Stimulated activated CD4-positive, alpha-beta T cell treated with anti-CD3 and anti-CD28 coated beads, Interleukin-1b, Interleukin-23, amount 100 ng/mL, for 48 hours (primary cell): ENCODE measurements at regions not wholly inside any gene's neighbourhood (a gene's known extent, or its start where the extent isn't known, plus 50 kb on each side); places are given as distances from the start of the nearest gene placed in this dataset.

ENCODE experiments used
- DNase-seq: peaks from one replicate; pipeline ENCODE4 v3.0.0-alpha.2; 2020

- DNase-seq = no peak
These were observed 261.4 kb upstream of the ZP4 start for GRCh38 chr1:238152119-238152518.

- no peak for DNase-seq
These were observed 252.3 kb upstream of the ZP4 start for GRCh38 chr1:238143038-238143437.

GRCh38 chr1:238141353-238141752 is 250.6 kb upstream of the ZP4 start:
- DNase-seq = no peak

GRCh38 chr1:238139713-238140112 is 249.0 kb upstream of the ZP4 start:
- DNase-seq = no peak

- no peak for DNase-seq
These were observed 247.4 kb upstream of the ZP4 start for GRCh38 chr1:238138059-238138626.

GRCh38 chr1:238135708-238136664 is 245.3 kb upstream of the ZP4 start:
- no peak for DNase-seq

GRCh38 chr1:238129677-238130076 is 239.0 kb upstream of the ZP4 start:
- DNase-seq = no peak

- no peak for DNase-seq
These were observed 232.5 kb upstream of the ZP4 start for GRCh38 chr1:238123201-238123600.

- no peak for DNase-seq
These were observed 229.1 kb upstream of the ZP4 start for GRCh38 chr1:238119861-238120260.

GRCh38 chr1:238119060-238119459 is 228.3 kb upstream of the ZP4 start:
- no peak for DNase-seq

- DNase-seq = no peak
These were observed 225.1 kb upstream of the ZP4 start for GRCh38 chr1:238115852-238116251.

GRCh38 chr1:238112952-238113621 is 222.4 kb upstream of the ZP4 start:
- DNase-seq = no peak

GRCh38 chr1:238111516-238111915 is 220.8 kb upstream of the ZP4 start:
- DNase-seq = no peak

GRCh38 chr1:238111081-238111480 is 220.4 kb upstream of the ZP4 start:
- DNase-seq = no peak

GRCh38 chr1:238108417-238108816 is 217.7 kb upstream of the ZP4 start:
- DNase-seq = no peak

GRCh38 chr1:238107322-238107721 is 216.6 kb upstream of the ZP4 start:
- DNase-seq = no peak

GRCh38 chr1:238104752-238105151 is 214.0 kb upstream of the ZP4 start:
- DNase-seq = no peak

- no peak for DNase-seq
These were observed 211.2 kb upstream of the ZP4 start for GRCh38 chr1:238101923-238102322.

- no peak for DNase-seq
These were observed 209.1 kb upstream of the ZP4 start for GRCh38 chr1:238099871-238100270.

- no peak for DNase-seq
These were observed 198.9 kb upstream of the ZP4 start for GRCh38 chr1:238089615-238090014.

GRCh38 chr1:238088560-238089290 is 198.0 kb upstream of the ZP4 start:
- DNase-seq = no peak

- no peak for DNase-seq
These were observed 183.3 kb upstream of the ZP4 start for GRCh38 chr1:238073991-238074390.

GRCh38 chr1:238071061-238071460 is 180.3 kb upstream of the ZP4 start:
- DNase-seq = no peak
